Right renal pelvis (tissue), 4 donors: ENCODE measurements at regions not wholly inside any gene's neighbourhood (a gene's known extent, or its start where the extent isn't known, plus 50 kb on each side); places are given as distances from the start of the nearest gene placed in this dataset.
"Not testable (repeated sequence)": the region's sequence is repeated elsewhere in the genome, so short reads cannot be mapped to it uniquely, and the experiment has no call there.

Source experiments
- DNase-seq, 4 donors: peaks; one replicate each; pipeline ENCODE4 v3.0.0-alpha.2; 2013; ENCODE audit warnings: low read depth in 4 of 4, low spot score in 3 of 4, missing footprints in 1 of 4

GRCh38 chr5:28707706-28708105 lies 1669.3 kb upstream of the CDH9 start:
- no peak for DNase-seq

GRCh38 chr5:28703651-28704260 lies 1665.4 kb upstream of the CDH9 start:
- DNase-seq: no peak

- DNase-seq: no peak
Measured at GRCh38 chr5:28691526-28691925, 1653.1 kb upstream of the CDH9 start.

GRCh38 chr5:28685794-28686193 lies 1647.4 kb upstream of the CDH9 start:
- DNase-seq: no peak

GRCh38 chr5:28678899-28679298 lies 1640.5 kb upstream of the CDH9 start:
- no peak for DNase-seq

GRCh38 chr5:28666110-28666509 lies 1627.7 kb upstream of the CDH9 start:
- DNase-seq: no peak

GRCh38 chr5:28648108-28648507 lies 1609.7 kb upstream of the CDH9 start:
- no peak for DNase-seq

- DNase-seq: no peak
Measured at GRCh38 chr5:28632607-28633006, 1594.2 kb upstream of the CDH9 start.

- DNase-seq: no peak
Measured at GRCh38 chr5:28603869-28604268, 1565.5 kb upstream of the CDH9 start.

- no peak for DNase-seq
Measured at GRCh38 chr5:28602429-28602828, 1564.0 kb upstream of the CDH9 start.

GRCh38 chr5:28596707-28597106 lies 1558.3 kb upstream of the CDH9 start:
- not testable (repeated sequence) for DNase-seq

- no peak for DNase-seq
Measured at GRCh38 chr5:28580616-28581015, 1542.2 kb upstream of the CDH9 start.

- no peak for DNase-seq
Measured at GRCh38 chr5:28576022-28576421, 1537.6 kb upstream of the CDH9 start.

- DNase-seq: no peak
Measured at GRCh38 chr5:28575368-28575767, 1537.0 kb upstream of the CDH9 start.

GRCh38 chr5:28574606-28575005 lies 1536.2 kb upstream of the CDH9 start:
- DNase-seq: no peak

GRCh38 chr5:28567048-28567447 lies 1528.7 kb upstream of the CDH9 start:
- no peak for DNase-seq

- DNase-seq: no peak
Measured at GRCh38 chr5:28561522-28561921, 1523.1 kb upstream of the CDH9 start.

GRCh38 chr5:28558196-28558595 lies 1519.8 kb upstream of the CDH9 start:
- DNase-seq: no peak

GRCh38 chr5:28557114-28557513 lies 1518.7 kb upstream of the CDH9 start:
- no peak for DNase-seq

- DNase-seq: no peak
Measured at GRCh38 chr5:28549588-28549987, 1511.2 kb upstream of the CDH9 start.

- no peak for DNase-seq
Measured at GRCh38 chr5:28548856-28549255, 1510.5 kb upstream of the CDH9 start.

GRCh38 chr5:28544501-28544900 lies 1506.1 kb upstream of the CDH9 start:
- DNase-seq: no peak

GRCh38 chr5:28543473-28544098 lies 1505.2 kb upstream of the CDH9 start:
- DNase-seq: no peak
